Stimulated activated effector memory CD8-positive, alpha-beta T cell treated with anti-CD3 and anti-CD28 coated beads, Interleukin-12 subunit alpha, Interleukin-12 subunit beta, amount 100 ng/mL, for 72 hours (primary cell): ENCODE measurements at regions not wholly inside any gene's neighbourhood (a gene's known extent, or its start where the extent isn't known, plus 50 kb on each side); places are given as distances from the start of the nearest gene placed in this dataset.
A peak's percentile ranks its signal among the peaks of the same experiment; 100 is the strongest.

Experiments
- ATAC-seq: fragments of 150-1000 bp; cut with Tn5 transposase; 2 replicates; pipeline ENCODE4 v1.10.0; 2021
- DNase-seq, 2 donors: peaks; one replicate each; pipeline ENCODE4 v3.0.0; 2021 to 2022; ENCODE audit warnings: low spot score in 2 of 2
- H3K27ac Mint-ChIP-seq: one replicate; pipeline ENCODE4 v1.8.0; 2022; ENCODE audit warnings: mild to moderate bottlenecking, mixed read lengths
- H3K36me3 Mint-ChIP-seq: one replicate; pipeline ENCODE4 v1.8.0; 2022; ENCODE audit warnings: mild to moderate bottlenecking, mixed read lengths
- H3K4me1 Mint-ChIP-seq: one replicate; pipeline ENCODE4 v1.8.0; 2022; ENCODE audit warnings: mixed read lengths
- H3K4me3 Mint-ChIP-seq: one replicate; pipeline ENCODE4 v1.8.0; 2022; ENCODE audit warnings: mild to moderate bottlenecking, mixed read lengths
- H3K9me3 Mint-ChIP-seq: one replicate; pipeline ENCODE4 v1.8.0; 2022; ENCODE audit warnings: mixed read lengths

DNA sequence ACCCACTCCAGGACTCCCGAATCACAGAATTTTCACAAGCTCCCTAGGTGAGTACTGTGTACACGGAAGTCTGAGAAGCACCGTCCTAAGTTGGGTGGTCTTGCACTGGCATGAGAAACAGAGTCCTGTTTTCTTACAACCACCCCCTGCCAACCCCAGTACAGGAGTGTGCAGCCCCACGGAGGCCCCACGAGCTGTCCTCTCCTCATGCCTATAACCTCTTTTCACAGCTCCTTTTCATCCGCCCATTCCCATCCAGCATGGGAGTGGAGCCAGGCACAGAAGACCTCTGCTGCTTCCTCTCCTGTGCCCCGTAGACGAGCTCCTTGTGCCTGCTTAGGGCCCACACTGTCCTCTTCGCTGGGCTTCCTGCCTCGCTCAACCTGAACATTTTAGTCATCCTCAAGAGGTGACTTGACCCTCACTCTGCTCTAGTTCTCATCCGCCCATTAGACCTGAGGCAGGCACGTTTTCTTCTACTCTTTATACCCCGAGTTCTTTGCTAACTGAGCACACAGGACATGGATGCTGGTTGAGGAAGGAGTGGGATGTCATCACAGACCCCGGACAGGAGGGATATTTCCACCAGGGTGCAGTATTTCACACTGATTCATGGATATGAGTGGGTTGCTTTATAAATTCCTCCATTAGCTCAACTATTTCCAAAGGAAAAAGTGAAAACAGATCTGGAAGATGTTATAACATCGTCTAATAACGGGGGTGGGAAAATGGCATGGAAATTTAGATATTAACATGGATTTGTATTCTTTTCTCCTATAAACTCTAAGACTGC lies 160.5 kb downstream of the TTLL2 start:
- ATAC-seq (peak; percentile 21), DNase-seq (no peak)
- H3K36me3 Mint-ChIP-seq: no peaks in the 10 kb centered on the region
- no peak overlapping the region for H3K27ac Mint-ChIP-seq
- H3K9me3 Mint-ChIP-seq: no peaks in the 10 kb centered on the region
- no peaks in the 10 kb centered on the region for H3K4me1 Mint-ChIP-seq
- H3K4me3 Mint-ChIP-seq: no peak overlapping the region

DNA sequence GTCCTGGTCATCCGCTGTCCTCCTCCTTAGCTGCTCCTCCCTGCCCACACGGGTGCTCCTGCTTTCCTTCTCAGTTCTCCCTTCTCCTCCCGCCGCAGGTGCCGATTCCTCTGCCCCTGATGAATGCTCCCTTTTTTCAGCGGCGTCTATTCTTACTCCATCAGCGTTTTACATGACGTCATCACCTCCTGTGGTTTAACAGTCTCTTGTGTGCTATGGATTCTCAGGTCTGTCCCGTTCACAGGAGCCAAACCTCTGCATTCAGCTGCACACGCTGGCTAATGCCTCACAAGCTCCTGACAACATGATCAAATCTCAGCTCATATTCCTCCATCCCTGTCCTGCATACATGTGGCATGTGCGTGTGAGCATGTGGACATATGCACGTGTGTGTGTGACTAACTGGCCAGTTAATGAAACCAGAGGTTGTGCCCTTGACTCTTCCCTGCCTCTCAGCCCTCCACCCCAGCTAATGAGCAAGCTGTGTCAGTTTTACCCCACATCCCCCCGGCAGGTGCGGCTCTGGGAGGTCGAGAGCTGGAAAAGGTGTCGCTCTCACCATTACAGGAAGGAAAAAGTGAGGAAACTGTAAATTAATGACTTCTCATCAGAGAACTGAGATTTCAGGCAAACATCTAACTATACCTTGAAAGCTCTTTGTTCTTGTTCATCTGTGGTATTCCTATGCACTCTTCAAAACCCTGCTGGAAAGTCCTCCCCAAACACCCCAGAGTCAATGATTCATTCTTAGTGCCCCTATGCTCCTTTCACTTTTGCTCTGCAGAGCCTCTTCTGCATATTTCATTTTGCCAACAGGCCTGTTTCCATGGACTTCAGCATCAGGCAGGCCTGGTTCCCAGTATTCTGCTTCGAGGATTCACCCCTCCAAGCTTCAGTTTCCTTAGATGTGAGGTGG lies 163.1 kb downstream of the TTLL2 start:
- Mint-ChIP-seq H3K4me1 (no peaks in the 10 kb centered on the region), H3K36me3 (no peaks in the 10 kb centered on the region), H3K4me3 (no peak overlapping the region), H3K9me3 (no peaks in the 10 kb centered on the region), H3K27ac (no peak overlapping the region)
- ATAC-seq: peak; percentile 6
- no peak for DNase-seq

GRCh38 chr6:167491438-167492099 lies 166.7 kb downstream of the TTLL2 start:
- ATAC-seq: no peak
- DNase-seq: no peak
- H3K9me3 Mint-ChIP-seq: no peaks in the 10 kb centered on the region
- H3K27ac Mint-ChIP-seq: no peak overlapping the region
- H3K4me3 Mint-ChIP-seq: no peak overlapping the region
- no peaks in the 10 kb centered on the region for H3K36me3 Mint-ChIP-seq
- H3K4me1 Mint-ChIP-seq: no peaks in the 10 kb centered on the region

- no peak for DNase-seq
- no peak overlapping the region for H3K27ac Mint-ChIP-seq
- H3K4me3 Mint-ChIP-seq: no peak overlapping the region
- H3K36me3 Mint-ChIP-seq: no peaks in the 10 kb centered on the region
- no peaks in the 10 kb centered on the region for H3K9me3 Mint-ChIP-seq
- no peak for ATAC-seq
- H3K4me1 Mint-ChIP-seq: no peaks in the 10 kb centered on the region
Observed at GRCh38 chr6:167492100-167492449, 167.2 kb downstream of the TTLL2 start.

- H3K4me3 Mint-ChIP-seq: no peak overlapping the region
- DNase-seq: no peak
- H3K9me3 Mint-ChIP-seq: no peaks in the 10 kb centered on the region
- H3K4me1 Mint-ChIP-seq: no peaks in the 10 kb centered on the region
- no peaks in the 10 kb centered on the region for H3K36me3 Mint-ChIP-seq
- no peak overlapping the region for H3K27ac Mint-ChIP-seq
- ATAC-seq: no peak
Observed at GRCh38 chr6:167493310-167493709, 168.4 kb downstream of the TTLL2 start.

GRCh38 chr6:167493976-167494697 lies 169.3 kb downstream of the TTLL2 start:
- H3K27ac Mint-ChIP-seq: no peak overlapping the region
- DNase-seq: no peak
- no peaks in the 10 kb centered on the region for H3K9me3 Mint-ChIP-seq
- no peak for ATAC-seq
- no peak overlapping the region for H3K4me3 Mint-ChIP-seq
- H3K36me3 Mint-ChIP-seq: no peaks in the 10 kb centered on the region
- no peaks in the 10 kb centered on the region for H3K4me1 Mint-ChIP-seq

DNA sequence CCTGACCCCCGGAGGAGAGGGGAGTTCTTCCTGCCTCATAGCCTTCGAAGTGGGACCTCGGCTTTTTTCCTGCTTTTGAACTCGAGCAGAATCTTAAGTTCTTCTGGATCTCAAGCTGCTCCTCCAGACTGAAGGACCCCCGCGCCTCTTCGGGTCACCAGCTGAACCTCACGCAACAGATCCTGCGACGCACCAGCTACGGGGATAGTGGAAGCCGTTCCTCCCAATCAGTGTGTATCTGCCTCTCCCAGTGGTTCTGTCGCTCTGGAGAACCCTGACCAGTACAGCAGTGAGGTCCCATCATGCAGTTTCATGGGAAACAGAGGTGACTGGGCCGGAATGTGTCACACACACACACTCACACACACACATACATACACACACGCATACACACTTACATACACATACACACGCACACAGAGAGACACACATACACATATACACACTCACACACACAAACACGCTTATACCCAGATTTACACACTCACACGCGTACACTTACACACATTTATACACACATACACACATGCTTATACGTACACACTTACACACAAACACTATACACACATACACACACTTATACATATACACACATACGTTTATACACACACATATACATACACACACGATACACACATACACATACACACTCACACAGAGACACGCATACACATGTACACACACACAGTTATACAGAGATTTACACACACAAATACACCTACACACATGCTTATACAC lies 170.0 kb downstream of the TTLL2 start:
- no peak overlapping the region for H3K4me3 Mint-ChIP-seq
- no peak for DNase-seq
- no peak overlapping the region for H3K27ac Mint-ChIP-seq
- no peaks in the 10 kb centered on the region for H3K4me1 Mint-ChIP-seq
- no peaks in the 10 kb centered on the region for H3K36me3 Mint-ChIP-seq
- no peak for ATAC-seq
- no peaks in the 10 kb centered on the region for H3K9me3 Mint-ChIP-seq

GRCh38 chr6:167495506-167496401 lies 170.9 kb downstream of the TTLL2 start:
- H3K4me1 Mint-ChIP-seq: no peaks in the 10 kb centered on the region
- H3K9me3 Mint-ChIP-seq: no peaks in the 10 kb centered on the region
- H3K36me3 Mint-ChIP-seq: no peaks in the 10 kb centered on the region
- no peak overlapping the region for H3K27ac Mint-ChIP-seq
- ATAC-seq (no peak), DNase-seq (no peak)
- no peak overlapping the region for H3K4me3 Mint-ChIP-seq

DNA sequence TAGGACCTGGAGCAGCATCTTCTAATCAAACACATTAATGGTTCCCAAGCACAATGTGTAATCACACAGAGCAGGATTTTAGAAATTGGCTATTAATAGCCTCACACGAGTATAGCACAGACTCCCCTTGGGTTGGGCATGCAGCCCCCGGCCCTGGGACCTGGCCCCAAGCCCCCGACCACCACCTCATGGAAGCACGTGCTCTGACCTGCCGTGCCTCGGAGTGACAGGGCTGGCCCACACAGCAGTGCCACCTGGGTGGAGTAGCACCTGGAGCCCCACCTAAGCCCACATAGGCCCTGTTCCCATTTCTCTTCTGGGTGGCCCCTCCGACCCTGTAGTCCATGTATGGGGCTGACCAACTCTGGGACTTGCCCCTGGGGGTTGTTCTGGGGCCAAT lies 171.8 kb downstream of the TTLL2 start:
- no peaks in the 10 kb centered on the region for H3K36me3 Mint-ChIP-seq
- H3K4me1 Mint-ChIP-seq: no peaks in the 10 kb centered on the region
- DNase-seq (no peak), ATAC-seq (no peak)
- no peak overlapping the region for H3K27ac Mint-ChIP-seq
- H3K4me3 Mint-ChIP-seq: no peak overlapping the region
- H3K9me3 Mint-ChIP-seq: no peaks in the 10 kb centered on the region

- DNase-seq (no peak), ATAC-seq (no peak)
- Mint-ChIP-seq H3K27ac (no peak overlapping the region), H3K36me3 (no peaks in the 10 kb centered on the region), H3K4me3 (no peak overlapping the region), H3K9me3 (no peaks in the 10 kb centered on the region), H3K4me1 (no peaks in the 10 kb centered on the region)
Observed at GRCh38 chr6:167497428-167498056, 172.7 kb downstream of the TTLL2 start.

GRCh38 chr6:167499161-167499660 lies 174.3 kb downstream of the TTLL2 start:
- Mint-ChIP-seq H3K36me3 (no peaks in the 10 kb centered on the region), H3K27ac (no peak overlapping the region), H3K4me3 (no peak overlapping the region), H3K9me3 (no peaks in the 10 kb centered on the region), H3K4me1 (no peaks in the 10 kb centered on the region)
- ATAC-seq: no peak
- DNase-seq: no peak

GRCh38 chr6:167500961-167501360 lies 176.1 kb downstream of the TTLL2 start:
- H3K9me3 Mint-ChIP-seq: no peaks in the 10 kb centered on the region
- no peak for DNase-seq
- H3K27ac Mint-ChIP-seq: no peak overlapping the region
- no peak overlapping the region for H3K4me3 Mint-ChIP-seq
- H3K4me1 Mint-ChIP-seq: no peaks in the 10 kb centered on the region
- H3K36me3 Mint-ChIP-seq: no peaks in the 10 kb centered on the region
- no peak for ATAC-seq

DNA sequence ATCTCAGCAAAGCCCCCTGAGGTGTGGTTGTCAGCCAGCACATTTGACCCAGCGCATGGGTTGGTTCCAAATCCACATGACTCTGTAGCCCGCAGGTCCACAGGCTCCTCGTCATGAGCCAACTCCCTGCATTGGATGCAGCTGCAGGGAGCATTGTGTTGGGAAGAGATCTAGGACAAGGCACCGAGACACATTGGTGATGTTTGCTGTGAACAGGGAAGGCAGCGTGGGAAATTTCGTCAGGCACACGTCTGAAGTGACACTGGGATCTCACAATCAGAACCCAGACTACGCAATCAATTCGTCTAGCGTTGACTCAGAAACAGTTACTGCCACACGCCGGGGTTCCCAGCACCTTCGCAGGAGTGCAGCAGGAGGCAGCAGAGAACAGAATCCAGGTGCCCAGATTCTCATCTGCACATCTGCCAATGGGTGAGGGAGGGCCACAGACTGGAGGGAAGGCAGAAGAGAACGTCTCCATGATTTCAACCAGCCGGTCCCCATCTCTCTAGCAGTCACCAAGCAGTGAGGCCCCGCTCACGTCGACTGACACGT lies 177.0 kb downstream of the TTLL2 start:
- Mint-ChIP-seq H3K9me3 (no peaks in the 10 kb centered on the region), H3K36me3 (no peaks in the 10 kb centered on the region), H3K4me1 (no peaks in the 10 kb centered on the region), H3K4me3 (no peak overlapping the region), H3K27ac (no peak overlapping the region)
- ATAC-seq (no peak), DNase-seq (no peak)
